ENCODE measurements at regions not wholly inside any gene's neighbourhood (a gene's known extent, or its start where the extent isn't known, plus 50 kb on each side); places are given as distances from the start of the nearest gene placed in this dataset.

- Histone ChIP-seq H2AFZ (ENCODE audit: low read length) (no peak overlapping the region), H3K4me2 (ENCODE audit: insufficient read depth in 1 of 2, low read depth in 2 of 2, low read length in 2 of 2) (no peak overlapping the region), H2BK12ac (ENCODE audit: low read depth, low read length) (no peak overlapping the region), H3K14ac (ENCODE audit: insufficient read length) (no peak overlapping the region), H3K4me1 (replicated peaks in 1 of 4; ENCODE audit: control insufficient read depth in 3 of 4, insufficient read depth in 4 of 4, low read length in 3 of 4) (no peaks in the 10 kb centered on the region), H2BK120ac (replicated peaks; ENCODE audit: low read depth, low read length) (no peak overlapping the region), H4K91ac (replicated peaks; ENCODE audit: insufficient read length, low read length) (no peak overlapping the region), H4K20me1 (replicated peaks in 1 of 2; ENCODE audit: control insufficient read depth in 1 of 2, insufficient read depth in 2 of 2, low read length in 2 of 2) (no peaks in the 10 kb centered on the region), H4K5ac (ENCODE audit: insufficient read length, low read depth, low read length) (no peak overlapping the region), H3K4me3 (ENCODE audit: extremely low read depth in 1 of 4, insufficient read depth in 2 of 4, low read depth in 3 of 4, low read length in 4 of 4) (no peak overlapping the region), H3K9me3 (ENCODE audit: insufficient read depth in 2 of 2, low read depth in 1 of 2, low read length in 1 of 2) (no peaks in the 10 kb centered on the region), H3K27ac (ENCODE audit: low read depth, low read length) (no peak overlapping the region), H3K18ac (ENCODE audit: extremely low read depth, low read length) (no peak overlapping the region), H3K56ac (replicated peaks; ENCODE audit: insufficient read length, low read depth, low read length) (no peak overlapping the region), H4K8ac (ENCODE audit: extremely low read depth, insufficient read depth, low read length) (no peak overlapping the region), H3K9ac (replicated peaks in 1 of 4; ENCODE audit: extremely low read depth in 1 of 4, low read depth in 3 of 4, low read length in 3 of 4) (no peak overlapping the region), H3K36me3 (ENCODE audit: control insufficient read depth in 2 of 4, insufficient read depth in 4 of 4, low read length in 3 of 4) (no peaks in the 10 kb centered on the region), H2AK5ac (ENCODE audit: low read depth, low read length) (no peak overlapping the region), H2BK15ac (ENCODE audit: low read length) (no peak overlapping the region), H2BK5ac (ENCODE audit: low read depth, low read length) (no peak overlapping the region), H3K27me3 (replicated peaks in 1 of 4; ENCODE audit: control insufficient read depth in 3 of 4, extremely low read depth in 1 of 4, insufficient read depth in 3 of 4, low read length in 3 of 4) (no peaks in the 10 kb centered on the region), H3K79me1 (ENCODE audit: low read depth, low read length) (no peaks in the 10 kb centered on the region), H2BK20ac (ENCODE audit: low read length) (no peak overlapping the region), H3K23ac (ENCODE audit: insufficient read length) (no peak overlapping the region), H3K23me2 (ENCODE audit: low read depth, low read length) (no peaks in the 10 kb centered on the region), H3K4ac (replicated peaks; ENCODE audit: insufficient read length, low read depth, low read length) (no peak overlapping the region), H3K79me2 (ENCODE audit: control insufficient read depth in 1 of 2, insufficient read depth in 2 of 2, low read length in 2 of 2) (no peaks in the 10 kb centered on the region)
- WGBS, 2 experiments (ENCODE audit: extremely low coverage in 1 of 2, insufficient coverage in 1 of 2, insufficient read length in 1 of 2, insufficient replicate concordance in 2 of 2, low coverage in 1 of 2, low lambda C conversion rate in 2 of 2, missing lambda C conversion rate in 1 of 2): 84% methylated on average over 5 of the region's 5 CpGs; no CpG with 5 or more reads in 1 of the 2 experiments
- FAIRE-seq (no peak), DNase-seq (ENCODE audit: low read depth in 1 of 2, low spot score in 2 of 2) (no peak)
- POLR2A ChIA-PET (ENCODE audit: partially characterized antibody): no interaction called here
- CTCF ChIA-PET (ENCODE audit: partially characterized antibody): no interaction called here
- no peak for TF ChIP-seq HDAC2 (IDR thresholded peaks at IDR 0.05; ENCODE audit: borderline replicate concordance in 1 of 2, low read depth in 2 of 2, low read length in 2 of 2)
- TF ChIP-seq ZNF274 (IDR thresholded peaks at IDR 0.05; ENCODE audit: borderline replicate concordance, extremely low read depth, low read length): no peak
- no peak for TF ChIP-seq RNF2 (IDR thresholded peaks at IDR 0.05; ENCODE audit: borderline replicate concordance, low read depth, low read length, missing control alignments, poor library complexity, severe bottlenecking)
- no peak for TF ChIP-seq RFX5 (IDR thresholded peaks at IDR 0.05; ENCODE audit: borderline replicate concordance, low read depth, low read length)
- no peak for TF ChIP-seq RXRA (IDR thresholded peaks at IDR 0.05; ENCODE audit: insufficient read depth, low read depth, low read length)
- TF ChIP-seq TAF1 (IDR thresholded peaks at IDR 0.05; ENCODE audit: low read depth, low read length): no peak
- TF ChIP-seq ATF3 (IDR thresholded peaks at IDR 0.05; ENCODE audit: insufficient read depth, low read depth, low read length): no peak
- no peak for TF ChIP-seq FOSL1 (IDR thresholded peaks at IDR 0.05; ENCODE audit: insufficient read depth, low read depth, low read length)
- TF ChIP-seq POU5F1 (IDR thresholded peaks at IDR 0.05; ENCODE audit: low read depth, low read length): no peak
- no peak for TF ChIP-seq CBX5 (IDR thresholded peaks at IDR 0.05; ENCODE audit: low read depth, low read length)
- no peak for TF ChIP-seq ASH2L (IDR thresholded peaks at IDR 0.05; ENCODE audit: low read length)
- no peak for TF ChIP-seq NANOG (IDR thresholded peaks at IDR 0.05; ENCODE audit: insufficient read depth, low read depth, low read length, poor library complexity, severe bottlenecking)
- no peak for TF ChIP-seq CREB1 (IDR thresholded peaks at IDR 0.05)
- no peak for TF ChIP-seq JUND (IDR thresholded peaks at IDR 0.05; ENCODE audit: low read length)
- no peak for TF ChIP-seq KDM4A (IDR thresholded peaks at IDR 0.05; ENCODE audit: low read depth, low read length, severe bottlenecking)
These were observed 101.1 kb upstream of the FUNDC1 start for GRCh38 chrX:44643723-44644122.
